Endothelial cell of umbilical vein (primary cell): ENCODE measurements at regions not wholly inside any gene's neighbourhood (a gene's known extent, or its start where the extent isn't known, plus 50 kb on each side); places are given as distances from the start of the nearest gene placed in this dataset.

Experiments used
- BruUV-seq: library from RNA; stranded (reverse); fragments of 400-500 nt; replicated peaks from 2 replicates; lab custom pipeline; 2021; lab: Mats Ljungman, UMichigan
- CTCF ChIA-PET: fragments of 300-600, 350-600 bp; sonication (Branson Sonifier 250); formaldehyde crosslinking; loops from one replicate; lab custom pipeline; 2021; ENCODE audit warnings: antibody characterized with exemption, inconsistent platforms; lab: Charles Lee
- POLR2A ChIA-PET: fragments of 300-600, 350-600 bp; sonication (Branson Sonifier 250); formaldehyde crosslinking; loops from one replicate; lab custom pipeline; 2021; ENCODE audit warnings: antibody characterized with exemption, inconsistent platforms; lab: Charles Lee
- DNase-seq: peaks from one replicate; pipeline ENCODE4 v3.0.0-alpha.2; 2011; ENCODE audit warnings: low read depth, low spot score
- FAIRE-seq: peaks from 2 replicates; lab custom pipeline; 2011; peaks lifted over from hg19 to GRCh38; lab: Jason Lieb, UNC
- H2AFZ ChIP-seq: 2 replicates; pipeline ENCODE4 v1.6.0; 2012; ENCODE audit warnings: low read depth, low read length, control low read depth, inconsistent platforms
- H3K27ac ChIP-seq: 2 replicates; pipeline ENCODE4 v1.5.1; 2011; ENCODE audit warnings: low read depth, mild to moderate bottlenecking, control low read depth, low read length, moderate library complexity; ENCODE audit not compliant: insufficient read depth
- H3K27me3 ChIP-seq, 2 experiments: 2 replicates each; pipeline versions ENCODE4 v1.6.0 to v1.6.1; 2011; ENCODE audit warnings: low read length in 2 of 2, mixed read lengths in 1 of 2; ENCODE audit not compliant: control insufficient read depth in 2 of 2, insufficient read depth in 2 of 2
- H3K36me3 ChIP-seq, 2 experiments: 2 replicates in 1 of 2; 3 replicates in 1 of 2; pipeline ENCODE4 v1.5.1; 2011; ENCODE audit warnings: low read length in 2 of 2, mild to moderate bottlenecking in 1 of 2, moderate library complexity in 1 of 2; ENCODE audit not compliant: control insufficient read depth in 2 of 2, insufficient read depth in 2 of 2; ENCODE audit errors: extremely low read depth in 1 of 2
- H3K4me1 ChIP-seq: 3 replicates; pipeline ENCODE4 v1.5.1; 2011; ENCODE audit warnings: mild to moderate bottlenecking, low read length; ENCODE audit not compliant: control insufficient read depth, insufficient read depth; ENCODE audit errors: extremely low read depth
- H3K4me2 ChIP-seq: 2 replicates; pipeline ENCODE4 v1.6.1; 2011; ENCODE audit warnings: low read length, control low read depth, mixed read lengths; ENCODE audit not compliant: insufficient read depth
- H3K4me3 ChIP-seq, 3 experiments: fragments of 200-600 bp in 1 of 3; sonication (generic), shearing (Covaris generic) in 1 of 3; replicated peaks in 1 of 3; 2 replicates each; pipeline ENCODE4 v1.5.1; 2011 to 2016; ENCODE audit warnings: control low read depth in 3 of 3, low read length in 3 of 3, mild to moderate bottlenecking in 2 of 3, inconsistent platforms in 1 of 3, low read depth in 1 of 3, moderate library complexity in 1 of 3; ENCODE audit not compliant: insufficient read depth in 1 of 3
- H3K79me2 ChIP-seq: 2 replicates; pipeline ENCODE4 v1.6.0; 2012; ENCODE audit warnings: low read length, inconsistent platforms; ENCODE audit not compliant: control insufficient read depth, insufficient read depth
- H3K9ac ChIP-seq: replicated peaks from 2 replicates; pipeline ENCODE3; 2011; ENCODE audit warnings: low read length, control low read depth; ENCODE audit not compliant: insufficient read depth; ENCODE audit errors: extremely low read depth
- H3K9me1 ChIP-seq: replicated peaks from 3 replicates; pipeline ENCODE4 v1.6.0; 2011; ENCODE audit warnings: mild to moderate bottlenecking, low read length; ENCODE audit not compliant: control insufficient read depth, insufficient read depth; ENCODE audit errors: extremely low read depth
- H3K9me3 ChIP-seq: replicated peaks from 2 replicates; pipeline ENCODE4 v1.5.1; 2012; ENCODE audit warnings: low read length, inconsistent platforms; ENCODE audit not compliant: control insufficient read depth, insufficient read depth
- H4K20me1 ChIP-seq: replicated peaks from 2 replicates; pipeline ENCODE3; 2011; ENCODE audit warnings: mild to moderate bottlenecking, low read length; ENCODE audit not compliant: control insufficient read depth, insufficient read depth; ENCODE audit errors: extremely low read depth
- EZH2 ChIP-seq: IDR thresholded peaks from 2 replicates; pipeline ENCODE4 v1.6.1; 2012; ENCODE audit warnings: borderline replicate concordance, low read depth, mild to moderate bottlenecking, moderate library complexity, low read length, inconsistent platforms; ENCODE audit not compliant: severe bottlenecking
- FOS ChIP-seq: IDR thresholded peaks from 2 replicates; pipeline ENCODE4 v1.6.1; 2011; ENCODE audit warnings: mild to moderate bottlenecking, low read length, moderate library complexity, borderline replicate concordance; ENCODE audit not compliant: insufficient read depth
- GATA2 ChIP-seq: IDR thresholded peaks from 2 replicates; pipeline ENCODE4 v1.7.0; 2011; ENCODE audit warnings: low read depth, mild to moderate bottlenecking, moderate library complexity, mixed read lengths, low read length; ENCODE audit not compliant: insufficient read length, insufficient read depth
- JUN ChIP-seq: IDR thresholded peaks from 2 replicates; pipeline ENCODE4 v1.6.1; 2011; ENCODE audit warnings: borderline replicate concordance, low read depth; ENCODE audit not compliant: insufficient read length, insufficient read depth
- MAX ChIP-seq: IDR thresholded peaks from 2 replicates; pipeline ENCODE4 v1.6.1; 2011; ENCODE audit not compliant: insufficient read depth, insufficient read length
- MYC ChIP-seq: IDR thresholded peaks from one replicate; pipeline ENCODE4 v1.6.1; 2011; ENCODE audit warnings: mild to moderate bottlenecking, low read depth, low read length
- POLR2A ChIP-seq: IDR thresholded peaks from 2 replicates; pipeline ENCODE4 v1.6.1; 2012; ENCODE audit warnings: low read depth, mild to moderate bottlenecking, control low read depth, low read length
- POLR2AphosphoS5 ChIP-seq: IDR thresholded peaks from 2 replicates; pipeline ENCODE4 v1.6.1; 2012; ENCODE audit warnings: low read depth, mild to moderate bottlenecking, control low read depth, low read length, moderate library complexity; ENCODE audit not compliant: insufficient read depth
- dilution Hi-C: fragments of 300-500 bp; cut with MboI; formaldehyde crosslinking; loops from one replicate; pipeline ENCODE4 v1.15.0; 2019; ENCODE audit warnings: low sequenced_read_pairs; ENCODE audit not compliant: extremely low pct_ligation_motif_present
- intact Hi-C: fragments of 100-400 bp; cut with micrococcal nuclease; formaldehyde crosslinking; loops from one replicate; pipeline ENCODE4 v1.10.0; 2022
- TF ChIP-seq, protein P1 (sequence below), 2 donors: IDR thresholded peaks; 1 replicate in 1 of 2; 2 replicates in 1 of 2; pipeline ENCODE4 v1.5.1; 2011; ENCODE audit warnings: low read length in 2 of 2, mild to moderate bottlenecking in 2 of 2, moderate library complexity in 2 of 2, control low read depth in 1 of 2, inconsistent platforms in 1 of 2, low read depth in 1 of 2; ENCODE audit not compliant: insufficient read depth in 1 of 2; ENCODE audit errors: extremely low read depth in 1 of 2

- no peak for FAIRE-seq
- no peaks in the 10 kb centered on the region for H4K20me1 ChIP-seq
- dilution Hi-C loops (no loop called here), intact Hi-C loops (no loop called here)
- H2AFZ ChIP-seq = no peak overlapping the region
- no peak overlapping the region for H3K4me3 ChIP-seq
- BruUV-seq = no TSS peak
- H3K9me1 ChIP-seq = no peaks in the 10 kb centered on the region
- POLR2A ChIA-PET = no interaction called here
- H3K4me1 ChIP-seq = peaks cover 5% of the 10 kb centered on the region
- no peaks in the 10 kb centered on the region for H3K9me3 ChIP-seq
- no peaks in the 10 kb centered on the region for H3K27me3 ChIP-seq
- no peak overlapping the region for H3K27ac ChIP-seq
- H3K36me3 ChIP-seq = no peaks in the 10 kb centered on the region
- no peak for DNase-seq
- no peak overlapping the region for H3K9ac ChIP-seq
- H3K79me2 ChIP-seq = no peaks in the 10 kb centered on the region
- TF ChIP-seq JUN (no peak), MYC (no peak), POLR2AphosphoS5 (no peak), POLR2A (no peak), MAX (no peak), FOS (no peak), GATA2 (no peak), EZH2 (no peak)
- TF ChIP-seq, protein P1, sequence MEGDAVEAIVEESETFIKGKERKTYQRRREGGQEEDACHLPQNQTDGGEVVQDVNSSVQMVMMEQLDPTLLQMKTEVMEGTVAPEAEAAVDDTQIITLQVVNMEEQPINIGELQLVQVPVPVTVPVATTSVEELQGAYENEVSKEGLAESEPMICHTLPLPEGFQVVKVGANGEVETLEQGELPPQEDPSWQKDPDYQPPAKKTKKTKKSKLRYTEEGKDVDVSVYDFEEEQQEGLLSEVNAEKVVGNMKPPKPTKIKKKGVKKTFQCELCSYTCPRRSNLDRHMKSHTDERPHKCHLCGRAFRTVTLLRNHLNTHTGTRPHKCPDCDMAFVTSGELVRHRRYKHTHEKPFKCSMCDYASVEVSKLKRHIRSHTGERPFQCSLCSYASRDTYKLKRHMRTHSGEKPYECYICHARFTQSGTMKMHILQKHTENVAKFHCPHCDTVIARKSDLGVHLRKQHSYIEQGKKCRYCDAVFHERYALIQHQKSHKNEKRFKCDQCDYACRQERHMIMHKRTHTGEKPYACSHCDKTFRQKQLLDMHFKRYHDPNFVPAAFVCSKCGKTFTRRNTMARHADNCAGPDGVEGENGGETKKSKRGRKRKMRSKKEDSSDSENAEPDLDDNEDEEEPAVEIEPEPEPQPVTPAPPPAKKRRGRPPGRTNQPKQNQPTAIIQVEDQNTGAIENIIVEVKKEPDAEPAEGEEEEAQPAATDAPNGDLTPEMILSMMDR (IDR thresholded peaks at IDR 0.05; ENCODE audit: extremely low read depth in 1 of 2, insufficient read depth in 1 of 2, low read depth in 1 of 2, low read length in 2 of 2) = no peak
- H3K4me2 ChIP-seq = no peak overlapping the region
- CTCF ChIA-PET = no interaction called here
These were observed 157.2 kb upstream of the USP9X start for GRCh38 chrX:40928076-40928475.
